Adrenal gland (tissue), 5 donors: ENCODE measurements at regions not wholly inside any gene's neighbourhood (a gene's known extent, or its start where the extent isn't known, plus 50 kb on each side); places are given as distances from the start of the nearest gene placed in this dataset.

ENCODE experiments used
- CTCF ChIP-seq, 6 experiments: fragments of 450-650 bp in 4 of 6; fragments of 200-600 bp in 2 of 6; sonication (generic) in 1 of 6; IDR thresholded peaks; 1 replicate in 5 of 6; 2 replicates in 1 of 6; pipeline versions ENCODE4 v1.5.1 to v1.8.0; 2016 to 2021; ENCODE audit warnings: antibody characterized with exemption in 6 of 6, mild to moderate bottlenecking in 2 of 6, moderate library complexity in 1 of 6
- POLR2A ChIP-seq, 2 donors: fragments of 450-650 bp; IDR thresholded peaks; one replicate each; pipeline ENCODE4 v1.6.1; 2017; ENCODE audit warnings: antibody characterized with exemption in 2 of 2, mild to moderate bottlenecking in 2 of 2, moderate library complexity in 1 of 2
- donor health status: DM: no; HTN: no; CAD: no.

- TF ChIP-seq CTCF (IDR thresholded peaks at IDR 0.05): no peak
- no peak for TF ChIP-seq POLR2A (IDR thresholded peaks at IDR 0.05)
These were observed 68.9 kb upstream of the CISTR start for GRCh38 chr12:53820514-53821306.
